RWPE1 (cell line): ENCODE measurements at regions not wholly inside any gene's neighbourhood (a gene's known extent, or its start where the extent isn't known, plus 50 kb on each side); places are given as distances from the start of the nearest gene placed in this dataset.

ENCODE experiments used
- CTCF ChIA-PET: fragments of 350-600 bp; sonication (Branson Sonifier 250); formaldehyde crosslinking; extraction: SDS; loops from one replicate; lab custom pipeline; 2021; lab: Yijun Ruan, JAX
- POLR2A ChIA-PET: fragments of 400-600 bp; formaldehyde crosslinking; extraction: SDS; loops from one replicate; lab custom pipeline; 2020; ENCODE audit warnings: antibody characterized with exemption; ENCODE audit not compliant: low non-redundant PET; lab: Yijun Ruan, JAX
- DNase-seq: peaks from one replicate; pipeline ENCODE4 v3.0.0; 2012; ENCODE audit warnings: low spot score
- H3K27ac ChIP-seq: fragments of 450-650 bp; 2 replicates; pipeline ENCODE4 v1.5.1; 2017
- TF ChIP-seq, protein P1 (sequence below): fragments of 450-650 bp; conservative IDR thresholded peaks from 2 replicates; pipeline ENCODE4 v1.5.1; 2017; ENCODE audit warnings: low read depth, mild to moderate bottlenecking

DNA sequence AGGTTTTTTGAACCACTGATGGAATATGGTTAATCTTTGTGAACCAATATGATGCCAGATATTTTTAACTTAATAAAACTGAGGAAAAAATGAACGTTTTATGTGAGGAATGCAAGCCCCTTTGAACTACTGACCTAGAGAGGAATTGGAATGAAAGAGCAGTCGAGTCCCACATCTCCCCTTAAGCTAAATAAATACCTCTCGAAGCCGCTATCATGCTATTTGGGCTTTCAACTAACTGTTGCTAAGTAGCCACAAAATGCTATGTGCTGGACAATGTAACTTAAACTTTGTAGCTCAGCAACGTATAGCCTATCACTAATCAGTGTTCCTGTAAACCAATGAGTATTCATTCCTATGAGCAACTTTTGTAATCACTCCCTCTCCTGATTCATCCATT is 1037.2 kb downstream of the SQOR start:
- ChIA-PET CTCF (interaction anchor here (0.7 kb wide), 1 partner anchor 45 kb away, joined by 3 read pairs; no protein-coding TSS in a partner anchor), POLR2A (no interaction called here)
- no peak for DNase-seq
- TF ChIP-seq, protein P1, sequence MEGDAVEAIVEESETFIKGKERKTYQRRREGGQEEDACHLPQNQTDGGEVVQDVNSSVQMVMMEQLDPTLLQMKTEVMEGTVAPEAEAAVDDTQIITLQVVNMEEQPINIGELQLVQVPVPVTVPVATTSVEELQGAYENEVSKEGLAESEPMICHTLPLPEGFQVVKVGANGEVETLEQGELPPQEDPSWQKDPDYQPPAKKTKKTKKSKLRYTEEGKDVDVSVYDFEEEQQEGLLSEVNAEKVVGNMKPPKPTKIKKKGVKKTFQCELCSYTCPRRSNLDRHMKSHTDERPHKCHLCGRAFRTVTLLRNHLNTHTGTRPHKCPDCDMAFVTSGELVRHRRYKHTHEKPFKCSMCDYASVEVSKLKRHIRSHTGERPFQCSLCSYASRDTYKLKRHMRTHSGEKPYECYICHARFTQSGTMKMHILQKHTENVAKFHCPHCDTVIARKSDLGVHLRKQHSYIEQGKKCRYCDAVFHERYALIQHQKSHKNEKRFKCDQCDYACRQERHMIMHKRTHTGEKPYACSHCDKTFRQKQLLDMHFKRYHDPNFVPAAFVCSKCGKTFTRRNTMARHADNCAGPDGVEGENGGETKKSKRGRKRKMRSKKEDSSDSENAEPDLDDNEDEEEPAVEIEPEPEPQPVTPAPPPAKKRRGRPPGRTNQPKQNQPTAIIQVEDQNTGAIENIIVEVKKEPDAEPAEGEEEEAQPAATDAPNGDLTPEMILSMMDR = no peak
- H3K27ac ChIP-seq = no peak overlapping the region

DNA sequence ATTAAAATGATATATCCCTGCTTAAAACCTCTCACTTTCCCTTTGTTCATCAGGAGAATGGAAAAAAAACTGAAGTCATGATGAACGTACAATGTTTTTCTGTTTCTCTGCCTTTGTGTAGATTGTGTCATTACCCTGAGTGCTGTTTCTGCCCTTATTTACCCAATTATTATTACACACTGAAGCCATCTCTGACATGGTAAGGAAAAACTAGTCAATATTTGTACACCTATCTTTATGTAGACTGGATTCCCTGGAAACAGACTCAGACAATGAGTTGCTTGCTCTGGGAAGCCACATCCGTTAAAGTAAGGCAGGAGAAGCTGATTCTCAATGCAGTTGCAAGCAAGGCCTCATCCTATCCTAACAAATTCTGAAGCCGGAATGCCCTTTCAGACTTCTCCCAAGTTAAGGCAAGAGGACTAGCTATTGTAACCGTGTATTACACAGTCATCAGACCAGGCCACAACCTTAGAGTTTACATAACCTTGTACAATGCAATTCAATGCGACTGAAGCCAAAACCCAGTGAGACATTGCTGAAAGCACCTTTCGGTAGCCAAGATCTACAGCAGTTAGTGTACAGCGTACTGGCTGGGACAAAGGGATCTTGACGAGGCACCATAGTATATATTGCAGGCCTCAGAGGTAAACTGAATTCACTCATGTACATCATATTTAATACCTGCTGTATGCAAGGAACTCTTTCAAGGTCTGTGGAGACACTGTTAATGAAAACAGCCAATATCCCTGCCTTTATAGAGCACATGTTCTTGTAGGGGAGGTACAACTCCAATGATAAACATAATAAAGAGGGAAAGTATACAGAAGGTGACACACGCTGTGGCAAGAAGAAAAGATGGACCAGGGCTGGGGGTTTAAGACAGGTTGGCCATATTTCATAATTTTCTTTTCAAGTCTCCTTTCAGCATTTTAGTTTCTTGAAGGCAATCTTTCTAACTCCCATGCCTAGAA is 1040.8 kb upstream of the SEMA6D start:
- H3K27ac ChIP-seq = no peak overlapping the region
- CTCF ChIA-PET = no interaction called here
- TF ChIP-seq, protein P1 = no peak
- no peak for DNase-seq
- POLR2A ChIA-PET = no interaction called here

DNA sequence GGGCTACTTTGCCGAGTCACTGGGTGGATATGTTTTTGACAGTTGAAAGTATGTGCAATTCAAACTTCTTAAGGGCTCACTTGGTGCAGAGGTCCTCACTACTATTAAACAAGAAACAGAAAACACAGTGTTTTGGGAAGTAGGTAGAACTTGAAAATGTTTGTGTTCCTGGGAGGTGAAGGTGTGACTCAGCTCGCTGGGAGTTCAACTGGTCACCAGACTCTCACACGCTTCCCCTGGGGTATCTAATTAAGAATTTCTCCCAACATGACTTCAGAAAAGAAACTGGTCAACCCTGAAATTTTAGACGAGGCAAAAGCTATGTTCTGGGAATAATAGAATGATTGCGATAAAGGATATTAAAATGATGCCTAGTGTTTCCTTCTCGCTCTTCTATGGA is 1039.8 kb upstream of the SEMA6D start:
- H3K27ac ChIP-seq = no peak overlapping the region
- ChIA-PET CTCF (no interaction called here), POLR2A (no interaction called here)
- no peak for DNase-seq
- TF ChIP-seq, protein P1 = no peak

DNA sequence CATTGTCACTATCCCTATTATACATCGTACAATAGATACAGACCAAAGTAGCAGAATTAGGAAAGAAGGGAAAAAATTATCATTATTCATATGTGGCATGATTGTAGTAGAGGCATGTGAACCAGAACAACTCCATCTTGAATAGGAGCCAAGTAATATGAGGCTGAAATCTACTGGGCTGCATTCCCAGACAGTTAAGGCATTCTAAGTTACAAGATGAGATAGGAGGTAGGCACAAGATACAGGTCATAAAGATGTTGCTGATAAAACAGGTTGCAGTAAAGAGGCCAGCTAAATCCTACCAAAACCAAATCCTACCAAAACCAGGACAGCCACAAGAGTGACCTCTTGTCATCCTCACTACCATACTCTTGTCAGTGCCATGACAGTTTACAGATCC is 1035.4 kb upstream of the SEMA6D start:
- DNase-seq = no peak
- CTCF ChIA-PET = no interaction called here
- POLR2A ChIA-PET = no interaction called here
- TF ChIP-seq, protein P1 = no peak
- no peak overlapping the region for H3K27ac ChIP-seq

DNA sequence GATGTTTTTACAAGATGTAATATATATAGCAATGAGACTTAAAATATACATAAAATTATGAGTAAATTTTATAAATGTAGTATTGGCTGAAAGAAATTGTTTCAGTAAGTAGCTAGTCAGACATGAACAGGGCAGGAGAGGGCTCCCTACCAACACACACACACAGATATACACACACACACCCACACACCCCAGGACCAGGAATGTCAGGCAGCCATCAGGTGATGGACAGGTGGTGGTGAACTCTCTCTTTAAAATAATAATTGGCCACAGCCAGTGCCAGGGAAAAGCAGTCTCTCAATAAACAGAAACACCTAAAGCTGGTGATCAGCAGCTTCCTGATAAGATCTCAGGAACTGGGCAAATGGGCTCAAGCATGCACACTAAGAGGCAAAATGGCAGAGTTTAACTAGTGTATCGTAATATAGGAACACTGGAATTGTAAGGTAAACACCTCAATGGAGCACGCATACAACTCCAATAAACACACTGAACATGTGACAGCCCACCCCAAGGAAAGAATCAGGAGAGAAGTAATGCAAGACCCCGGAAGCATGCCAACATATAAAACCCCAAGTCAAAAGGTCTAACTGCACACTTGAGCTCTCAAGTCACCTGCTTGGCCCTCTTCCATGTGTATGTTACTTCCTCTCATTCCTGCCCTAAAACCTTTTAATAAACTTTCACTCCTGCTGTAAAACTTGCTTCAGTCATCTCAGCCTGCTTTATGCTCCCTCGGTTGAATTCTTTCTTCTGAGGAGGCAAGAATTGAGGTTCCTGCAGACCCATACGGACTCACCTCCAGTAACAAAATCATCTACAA is 1034.1 kb upstream of the SEMA6D start:
- H3K27ac ChIP-seq = no peak overlapping the region
- no peak for DNase-seq
- POLR2A ChIA-PET = no interaction called here
- CTCF ChIA-PET = no interaction called here
- TF ChIP-seq, protein P1 = no peak

- ChIA-PET POLR2A (no interaction called here), CTCF (no interaction called here)
- TF ChIP-seq, protein P1 = no peak
These were observed 1032.2 kb upstream of the SEMA6D start for GRCh38 chr15:46685096-46685495.

More at GRCh38 chr15:46685096-46685495, 1032.2 kb upstream of the SEMA6D start:
- no peak for DNase-seq
- H3K27ac ChIP-seq = no peak overlapping the region
